OCI-LY3 (cell line): ENCODE measurements at regions not wholly inside any gene's neighbourhood (a gene's known extent, or its start where the extent isn't known, plus 50 kb on each side); places are given as distances from the start of the nearest gene placed in this dataset.

ENCODE experiments used
- H2AFZ ChIP-seq: fragments of 200-600, 300-600 bp; shearing (Covaris generic); 2 replicates; pipeline ENCODE4 v1.6.0; 2014; ENCODE audit warnings: antibody characterized with exemption, low read depth, low read length
- H3K27ac ChIP-seq: fragments of 200-600, 300-600 bp; sonication (generic); 2 replicates; pipeline ENCODE4 v1.5.1; 2014; ENCODE audit warnings: mild to moderate bottlenecking, low read length, moderate library complexity, mixed read lengths
- H3K27me3 ChIP-seq: fragments of 200-600, 300-600 bp; sonication (generic); 2 replicates; pipeline ENCODE4 v1.6.1; 2014; ENCODE audit warnings: low read depth, low read length, mixed read lengths
- H3K36me3 ChIP-seq: fragments of 200-600, 300-600 bp; sonication (generic); replicated peaks from 2 replicates; pipeline ENCODE3; 2014; ENCODE audit warnings: low read depth, low read length, mixed read lengths
- H3K4me1 ChIP-seq: fragments of 300-600, 200-600 bp; sonication (generic); 2 replicates; pipeline ENCODE4 v1.6.1; 2014; ENCODE audit warnings: low read length, mixed read lengths
- H3K4me2 ChIP-seq: fragments of 200-600, 300-600 bp; sonication (generic); 2 replicates; pipeline ENCODE4 v1.6.1; 2014; ENCODE audit warnings: low read length, mixed read lengths
- H3K4me3 ChIP-seq: fragments of 300-600, 200-600 bp; sonication (generic); 2 replicates; pipeline ENCODE4 v1.5.1; 2014; ENCODE audit warnings: antibody characterized with exemption, mild to moderate bottlenecking, low read length, moderate library complexity
- H3K79me2 ChIP-seq: fragments of 300-600, 200-600 bp; shearing (Covaris generic); 2 replicates; pipeline ENCODE4 v1.6.1; 2014; ENCODE audit warnings: mild to moderate bottlenecking, low read length, mixed read lengths
- H3K9ac ChIP-seq: fragments of 300-600, 200-600 bp; shearing (Covaris generic); 2 replicates; pipeline ENCODE4 v1.6.0; 2014; ENCODE audit warnings: mild to moderate bottlenecking, low read length, moderate library complexity
- H3K9me3 ChIP-seq: fragments of 200-600, 300-600 bp; shearing (Covaris generic); 2 replicates; pipeline ENCODE4 v1.6.1; 2014; ENCODE audit warnings: low read length, mixed read lengths; ENCODE audit not compliant: insufficient read depth
- H4K20me1 ChIP-seq: fragments of 200-600, 300-600 bp; sonication (generic); 2 replicates; pipeline ENCODE4 v1.6.1; 2016; ENCODE audit warnings: low read length, mixed read lengths; ENCODE audit not compliant: insufficient read depth
- EZH2phosphoT487 ChIP-seq: fragments of 200-600 bp; shearing (Covaris generic); IDR thresholded peaks from 2 replicates; pipeline ENCODE4 v1.6.1; 2018; ENCODE audit warnings: antibody characterized with exemption, mixed run types, low read depth
- TF ChIP-seq, protein P1 (sequence below): fragments of 200-600, 300-600 bp; sonication (generic); IDR thresholded peaks from 2 replicates; pipeline ENCODE4 v1.5.1; 2014; ENCODE audit warnings: antibody characterized with exemption, low read length, low read depth

DNA sequence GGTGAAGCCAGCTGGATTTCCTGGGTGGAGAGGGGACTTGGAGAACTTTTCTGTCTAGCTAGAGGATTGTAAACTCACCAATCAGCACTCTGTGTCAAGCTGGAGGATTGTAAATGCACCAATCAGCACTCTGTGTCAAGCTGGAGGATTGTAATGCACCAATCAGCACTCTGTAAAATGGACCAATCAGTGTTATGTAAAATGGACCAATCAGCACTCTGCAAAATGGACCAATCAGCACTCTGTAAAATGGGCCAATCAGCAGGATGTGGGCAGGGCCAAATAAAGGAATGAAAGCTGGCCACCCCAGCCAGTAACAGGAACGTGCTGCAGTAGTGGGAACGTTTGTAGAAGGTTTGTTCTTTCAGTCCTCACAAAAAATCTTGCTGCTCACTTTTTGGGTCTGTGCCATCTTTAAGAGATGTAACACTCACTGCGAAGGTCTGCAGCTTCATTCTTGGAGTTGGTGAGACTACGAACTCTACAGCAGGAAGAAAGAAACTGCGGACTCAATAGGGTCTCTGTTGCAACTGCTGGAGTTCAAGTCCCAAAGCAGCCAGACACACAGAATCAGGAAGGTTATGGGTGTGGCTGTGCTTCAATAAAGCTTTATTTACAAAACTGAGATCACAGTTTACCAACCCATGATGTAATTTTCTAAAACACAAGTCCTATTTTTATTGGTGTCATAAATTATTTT, 145.7 kb upstream of the ERCC6L2 start:
- no peaks in the 10 kb centered on the region for H3K79me2 ChIP-seq
- peaks cover 7% of the 10 kb centered on the region for H3K4me1 ChIP-seq
- no peak overlapping the region for H3K4me3 ChIP-seq
- TF ChIP-seq, protein P1, sequence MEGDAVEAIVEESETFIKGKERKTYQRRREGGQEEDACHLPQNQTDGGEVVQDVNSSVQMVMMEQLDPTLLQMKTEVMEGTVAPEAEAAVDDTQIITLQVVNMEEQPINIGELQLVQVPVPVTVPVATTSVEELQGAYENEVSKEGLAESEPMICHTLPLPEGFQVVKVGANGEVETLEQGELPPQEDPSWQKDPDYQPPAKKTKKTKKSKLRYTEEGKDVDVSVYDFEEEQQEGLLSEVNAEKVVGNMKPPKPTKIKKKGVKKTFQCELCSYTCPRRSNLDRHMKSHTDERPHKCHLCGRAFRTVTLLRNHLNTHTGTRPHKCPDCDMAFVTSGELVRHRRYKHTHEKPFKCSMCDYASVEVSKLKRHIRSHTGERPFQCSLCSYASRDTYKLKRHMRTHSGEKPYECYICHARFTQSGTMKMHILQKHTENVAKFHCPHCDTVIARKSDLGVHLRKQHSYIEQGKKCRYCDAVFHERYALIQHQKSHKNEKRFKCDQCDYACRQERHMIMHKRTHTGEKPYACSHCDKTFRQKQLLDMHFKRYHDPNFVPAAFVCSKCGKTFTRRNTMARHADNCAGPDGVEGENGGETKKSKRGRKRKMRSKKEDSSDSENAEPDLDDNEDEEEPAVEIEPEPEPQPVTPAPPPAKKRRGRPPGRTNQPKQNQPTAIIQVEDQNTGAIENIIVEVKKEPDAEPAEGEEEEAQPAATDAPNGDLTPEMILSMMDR = no peak
- no peak for TF ChIP-seq EZH2phosphoT487
- no peak overlapping the region for H3K4me2 ChIP-seq
- H3K9ac ChIP-seq = no peak overlapping the region
- H3K27ac ChIP-seq = no peak overlapping the region
- no peaks in the 10 kb centered on the region for H3K27me3 ChIP-seq
- no peaks in the 10 kb centered on the region for H3K9me3 ChIP-seq
- H3K36me3 ChIP-seq = no peaks in the 10 kb centered on the region
- no peaks in the 10 kb centered on the region for H4K20me1 ChIP-seq
- H2AFZ ChIP-seq = no peak overlapping the region

DNA sequence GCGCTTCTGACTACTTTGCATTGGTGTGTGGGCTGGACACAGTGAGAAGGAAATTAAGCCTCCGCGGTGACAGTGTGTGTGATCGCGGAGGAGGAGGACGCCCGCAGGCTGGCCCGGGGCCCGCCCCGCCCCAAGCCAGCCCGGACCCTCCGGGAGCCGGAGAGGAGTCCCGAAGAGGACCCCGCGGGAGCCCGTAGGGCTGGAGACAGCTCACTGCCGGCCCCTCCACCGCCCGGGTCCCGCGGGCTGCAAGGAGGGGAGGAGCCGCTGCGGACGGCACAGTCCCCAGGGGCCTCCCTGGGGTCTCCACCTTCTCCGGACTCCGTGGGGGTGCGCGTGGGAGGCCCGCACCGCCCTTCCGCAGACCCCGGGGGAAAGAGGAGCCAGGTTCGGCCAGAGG, 146.4 kb upstream of the ERCC6L2 start:
- peaks cover 14% of the 10 kb centered on the region for H3K4me1 ChIP-seq
- H3K27ac ChIP-seq = no peak overlapping the region
- no peak overlapping the region for H2AFZ ChIP-seq
- no peaks in the 10 kb centered on the region for H3K79me2 ChIP-seq
- H3K4me3 ChIP-seq = no peak overlapping the region
- no peaks in the 10 kb centered on the region for H3K9me3 ChIP-seq
- no peak overlapping the region for H3K9ac ChIP-seq
- no peak for TF ChIP-seq EZH2phosphoT487
- TF ChIP-seq, protein P1 = no peak
- H3K4me2 ChIP-seq = no peak overlapping the region
- H4K20me1 ChIP-seq = no peaks in the 10 kb centered on the region
- H3K27me3 ChIP-seq = no peaks in the 10 kb centered on the region
- no peaks in the 10 kb centered on the region for H3K36me3 ChIP-seq

DNA sequence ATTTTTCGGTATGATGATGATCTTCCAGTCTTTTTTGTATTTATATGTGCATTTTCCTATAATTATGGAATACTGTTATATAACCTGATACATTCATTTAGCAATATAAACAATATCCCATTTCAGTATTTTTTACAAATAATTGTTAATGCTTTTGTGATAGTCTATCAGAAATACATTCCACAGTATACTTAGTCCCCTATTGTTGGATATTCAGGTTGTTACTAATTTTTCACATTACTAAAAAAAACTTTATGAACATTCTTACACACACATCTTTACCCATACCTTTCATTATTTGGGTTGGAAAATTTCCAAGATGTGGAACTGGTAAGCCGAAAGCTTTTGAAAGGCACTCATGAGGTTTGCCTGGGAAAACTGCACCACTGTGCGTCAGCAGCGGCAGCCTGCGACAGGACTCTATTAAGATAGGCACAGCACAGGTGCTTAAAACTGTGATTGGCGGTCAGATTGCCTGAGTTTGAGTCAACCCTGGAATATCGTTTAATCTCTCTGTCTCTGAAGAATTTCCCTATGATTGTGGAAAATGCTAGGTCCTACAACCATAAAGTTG, 147.5 kb upstream of the ERCC6L2 start:
- Histone ChIP-seq H3K9ac (no peak overlapping the region), H3K4me3 (no peak overlapping the region), H3K9me3 (no peaks in the 10 kb centered on the region), H3K27me3 (no peaks in the 10 kb centered on the region), H3K79me2 (no peaks in the 10 kb centered on the region), H3K4me2 (no peak overlapping the region), H4K20me1 (no peaks in the 10 kb centered on the region), H2AFZ (no peak overlapping the region), H3K4me1 (peaks cover 14% of the 10 kb centered on the region), H3K36me3 (no peaks in the 10 kb centered on the region), H3K27ac (no peak overlapping the region)
- TF ChIP-seq EZH2phosphoT487 = no peak
- TF ChIP-seq, protein P1 = no peak

DNA sequence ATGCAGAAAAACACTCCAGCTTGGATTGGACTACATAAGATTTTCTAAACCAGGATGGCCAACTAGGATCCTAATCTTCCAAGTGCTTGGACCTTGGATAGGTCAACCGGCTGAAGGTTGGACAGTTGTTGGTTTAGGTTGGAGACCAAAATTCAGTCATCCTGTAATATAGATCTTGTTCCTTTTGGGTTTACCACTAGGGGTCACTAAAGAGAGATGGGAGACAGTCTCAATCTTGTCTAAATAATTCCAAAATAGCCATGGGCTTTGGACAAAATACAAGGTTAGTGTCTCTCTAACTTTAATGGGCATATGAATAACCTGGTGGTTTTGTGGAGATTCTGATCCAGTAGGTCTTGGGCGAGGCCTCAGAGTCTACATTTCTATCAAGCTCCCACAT, 148.7 kb upstream of the ERCC6L2 start:
- Histone ChIP-seq H3K4me2 (no peak overlapping the region), H3K4me3 (no peak overlapping the region), H3K27me3 (no peaks in the 10 kb centered on the region), H4K20me1 (no peaks in the 10 kb centered on the region), H3K9me3 (no peaks in the 10 kb centered on the region), H3K4me1 (peaks cover 14% of the 10 kb centered on the region), H2AFZ (no peak overlapping the region), H3K36me3 (no peaks in the 10 kb centered on the region), H3K9ac (no peak overlapping the region), H3K79me2 (no peaks in the 10 kb centered on the region), H3K27ac (no peak overlapping the region)
- TF ChIP-seq EZH2phosphoT487 = no peak
- TF ChIP-seq, protein P1 = peak; percentile 86
